GM19397 (cell line): ENCODE measurements at regions not wholly inside any gene's neighbourhood (a gene's known extent, or its start where the extent isn't known, plus 50 kb on each side); places are given as distances from the start of the nearest gene placed in this dataset.
"Not testable (repeated sequence)": the region's sequence is repeated elsewhere in the genome, so short reads cannot be mapped to it uniquely, and the experiment has no call there.

Experiments
- ATAC-seq: cut with Tn5 transposase; IDR thresholded peaks from one replicate; pipeline ENCODE4 v1.9.1; 2021; ENCODE audit warnings: mild to moderate bottlenecking, moderate library complexity; ENCODE audit not compliant: unreplicated experiment

DNA sequence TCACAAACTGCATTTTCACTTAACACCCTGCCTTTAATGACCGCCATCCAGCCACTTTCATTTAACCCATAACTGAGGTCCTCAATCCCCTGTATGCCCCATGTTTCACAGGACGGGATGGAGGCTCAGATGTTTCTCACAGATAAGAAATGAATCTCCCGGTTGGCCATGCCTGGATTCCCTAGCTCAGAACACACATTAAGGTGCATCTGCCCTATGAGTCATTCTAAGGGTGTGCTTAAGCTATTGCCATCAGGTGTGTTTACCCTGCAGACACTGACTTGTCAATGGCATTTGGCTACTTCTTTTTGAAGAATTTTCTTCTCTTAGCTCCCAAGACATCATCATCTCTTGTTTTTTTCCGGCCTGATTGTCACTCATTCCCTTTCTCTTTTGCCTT is 222.6 kb upstream of the SMIM31 start:
- ATAC-seq: no peak

DNA sequence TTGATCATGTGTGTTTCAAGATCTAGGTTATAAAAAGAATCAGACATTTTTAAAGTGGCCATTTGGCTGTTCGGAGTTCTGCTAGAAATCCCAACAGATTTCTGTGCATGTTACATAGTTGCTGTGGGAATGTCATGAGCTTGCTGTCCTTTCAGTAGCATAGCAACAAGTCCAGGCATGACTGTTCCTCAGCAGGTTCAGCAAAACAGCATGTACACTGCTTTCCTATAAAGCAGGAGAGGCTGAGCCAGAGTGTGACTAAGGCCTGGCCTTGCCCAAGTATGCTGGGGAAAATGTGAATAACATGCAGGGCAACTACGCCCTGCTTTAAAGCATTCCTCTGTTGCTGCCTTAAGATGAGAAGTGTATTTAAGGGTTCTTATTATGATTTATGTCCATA is 217.1 kb upstream of the SMIM31 start:
- ATAC-seq: no peak

DNA sequence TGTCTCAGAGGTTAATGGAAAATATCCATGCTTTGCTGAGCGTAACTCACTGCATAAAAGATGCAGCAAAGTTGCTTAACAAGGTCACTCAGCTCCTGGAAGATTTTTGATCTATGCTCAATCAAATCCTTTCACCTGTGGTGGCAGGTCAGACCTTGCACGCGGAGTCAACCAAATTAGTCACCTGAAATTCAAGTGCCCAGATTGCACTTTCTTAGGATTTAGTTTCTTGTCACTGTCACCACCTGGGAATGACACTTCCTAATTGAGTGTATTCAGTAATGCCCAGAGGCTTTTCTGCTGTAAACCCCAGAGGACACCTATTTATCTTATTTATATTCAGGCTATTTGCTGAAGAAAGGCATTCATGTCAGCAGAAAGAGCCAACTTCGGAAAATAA is 215.8 kb upstream of the SMIM31 start:
- ATAC-seq: no peak

DNA sequence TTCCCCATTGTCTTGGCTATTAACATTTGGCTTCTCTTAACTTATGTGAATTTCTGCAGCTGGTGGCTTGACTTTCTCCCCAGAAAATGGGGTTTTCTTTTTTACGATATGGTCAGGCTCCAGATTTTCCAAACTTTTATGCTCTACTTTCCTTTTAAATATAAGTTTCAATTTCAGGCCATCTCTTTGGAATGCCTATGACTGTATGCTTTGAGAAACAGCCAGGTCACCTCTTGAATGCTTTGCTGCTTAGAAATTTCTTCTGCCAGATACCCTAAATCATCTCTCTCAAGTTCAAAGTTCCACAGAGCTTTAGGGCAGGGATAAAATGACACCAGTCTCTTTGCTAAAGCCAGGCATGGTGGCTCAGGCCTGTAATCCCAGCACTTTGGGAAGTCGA is 212.9 kb upstream of the SMIM31 start:
- ATAC-seq: no peak

- no peak for ATAC-seq
Observed at GRCh38 chr4:164542431-164542830, 211.5 kb upstream of the SMIM31 start.

GRCh38 chr4:164550989-164551712 is 202.8 kb upstream of the SMIM31 start:
- no peak for ATAC-seq

DNA sequence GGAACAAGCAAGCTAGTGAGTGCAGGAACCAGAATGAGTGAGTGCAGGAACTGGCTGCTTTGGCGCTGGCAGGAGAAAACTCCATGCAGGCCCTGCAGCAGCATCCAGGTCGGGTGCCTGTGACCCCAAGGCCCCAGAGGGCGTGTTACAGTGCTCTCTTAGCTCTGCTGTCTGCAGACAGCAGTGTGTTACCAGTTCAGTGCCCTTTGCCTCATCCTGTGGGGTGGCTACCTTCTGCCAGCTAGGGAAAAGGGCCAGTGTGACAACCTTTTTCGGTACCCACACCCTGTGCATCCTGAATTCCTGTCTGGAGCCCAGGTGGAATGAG is 202.3 kb upstream of the SMIM31 start:
- no peak for ATAC-seq

GRCh38 chr4:164571593-164572390 is 182.1 kb upstream of the SMIM31 start:
- ATAC-seq: no peak

GRCh38 chr4:164572877-164573279 is 181.1 kb upstream of the SMIM31 start:
- ATAC-seq: no peak

DNA sequence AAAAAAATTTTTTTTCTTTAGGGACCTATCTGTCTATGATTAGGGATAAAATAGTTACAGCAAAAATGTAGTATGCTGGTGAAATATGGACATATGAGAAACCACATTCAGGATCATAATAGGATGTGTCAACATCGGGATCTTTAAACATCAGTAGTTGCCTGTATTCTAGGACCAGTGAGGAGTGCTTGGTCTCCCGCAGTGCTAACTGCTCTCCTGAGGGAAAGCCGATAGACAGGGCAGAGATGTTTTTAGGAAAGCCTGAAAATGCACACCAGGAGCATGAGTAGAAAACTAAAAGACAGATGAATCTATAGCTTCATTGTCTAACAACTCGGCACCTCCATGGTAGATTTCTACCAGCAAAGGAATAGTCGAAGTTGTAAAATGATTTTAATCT is 178.1 kb upstream of the SMIM31 start:
- ATAC-seq: no peak

DNA sequence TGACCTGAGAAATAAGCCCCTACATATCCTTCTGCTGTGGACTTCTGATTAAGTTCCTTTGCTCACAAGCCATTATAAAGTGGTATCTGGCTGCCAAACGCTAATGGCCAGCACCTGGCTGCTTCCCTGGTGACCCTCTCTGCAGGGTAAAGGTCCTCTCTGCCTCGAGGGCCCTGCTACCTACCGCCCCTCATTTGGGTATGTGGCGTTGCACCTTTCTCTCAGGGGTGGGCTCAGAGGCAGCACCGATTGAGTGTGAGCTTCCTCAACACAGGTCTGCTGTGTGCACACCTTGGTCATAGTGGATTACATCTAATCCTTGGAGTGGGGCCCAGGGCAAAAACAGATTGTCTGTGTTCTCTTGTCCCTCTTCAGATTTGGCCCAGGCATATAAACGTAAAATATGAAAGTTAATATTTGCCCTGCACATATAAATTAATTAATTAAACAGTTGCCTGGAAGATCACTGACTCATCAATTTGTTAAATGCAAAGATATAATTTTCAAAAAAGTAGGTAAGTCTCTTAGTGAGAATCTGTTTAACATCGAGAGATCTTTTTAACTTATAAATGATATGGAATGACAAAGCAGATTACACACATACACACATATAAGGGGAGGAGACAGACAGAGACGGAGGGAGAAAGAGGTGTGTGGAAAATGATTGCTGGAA is 174.5 kb upstream of the SMIM31 start:
- ATAC-seq: no peak

GRCh38 chr4:164591666-164592065 is 162.3 kb upstream of the SMIM31 start:
- no peak for ATAC-seq

DNA sequence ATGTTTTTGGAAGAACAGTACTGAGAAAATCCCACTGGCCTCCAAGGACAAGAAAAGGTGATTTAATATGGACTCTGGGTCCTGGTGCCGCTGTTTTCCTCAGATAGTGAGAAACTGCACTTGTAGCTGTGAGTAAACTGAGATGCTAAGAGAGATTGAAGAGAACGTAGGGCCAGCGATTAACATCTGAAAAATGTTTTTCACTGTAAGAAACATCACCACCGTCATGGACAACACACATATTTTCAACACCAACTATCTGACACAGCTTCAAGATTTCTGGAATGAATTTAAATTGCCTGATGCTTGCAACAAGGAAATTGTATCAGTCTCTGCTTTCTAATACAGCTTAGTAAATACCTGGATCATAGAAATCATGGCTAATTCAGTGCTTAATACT is 158.2 kb upstream of the SMIM31 start:
- ATAC-seq: no peak

DNA sequence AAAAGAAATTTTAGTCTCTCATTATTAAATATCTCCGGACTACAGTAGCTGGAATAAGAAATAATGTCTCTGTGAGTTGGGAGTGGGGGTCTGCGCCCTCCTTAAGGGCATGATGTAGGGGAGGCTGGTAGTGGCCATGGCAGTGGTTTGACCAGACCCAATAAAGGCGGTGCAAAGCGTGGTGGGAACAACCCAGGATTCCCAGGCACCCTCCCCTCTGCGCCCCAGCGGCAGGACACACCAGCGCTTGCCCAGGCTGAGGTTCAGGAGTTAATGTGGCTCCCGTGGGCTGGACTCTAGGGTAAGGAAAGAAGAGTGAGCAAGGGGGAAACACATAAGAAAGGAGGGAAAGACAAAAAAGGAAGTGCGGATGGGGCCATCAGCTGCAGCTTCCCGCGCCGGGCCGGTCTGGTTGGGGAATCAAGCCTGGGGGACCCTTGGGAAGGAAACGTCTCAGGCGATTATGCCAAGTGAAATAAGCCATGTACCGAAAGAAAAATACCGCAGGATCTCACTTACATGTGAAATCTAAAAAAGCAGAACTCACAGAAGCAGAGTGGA is 157.5 kb upstream of the SMIM31 start:
- no peak for ATAC-seq

DNA sequence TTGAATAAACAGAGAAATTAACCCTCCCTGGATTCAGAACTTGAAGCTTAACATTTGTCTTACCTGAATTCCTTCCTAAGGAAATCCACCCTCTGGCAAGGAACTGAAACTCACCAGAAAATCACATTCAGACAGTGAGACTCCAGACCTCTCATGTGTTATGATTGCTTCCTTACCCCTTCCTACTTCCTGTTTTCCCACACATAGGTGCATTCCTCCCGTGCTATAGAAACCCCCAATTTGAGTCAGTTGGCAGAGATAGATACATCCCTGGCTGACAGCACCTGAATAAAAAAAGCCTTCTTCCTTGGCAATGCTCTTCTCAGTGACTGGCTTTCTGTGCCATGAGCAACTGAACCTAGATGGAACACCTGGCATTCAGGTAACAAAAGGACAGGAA is 157.0 kb upstream of the SMIM31 start:
- ATAC-seq: no peak

DNA sequence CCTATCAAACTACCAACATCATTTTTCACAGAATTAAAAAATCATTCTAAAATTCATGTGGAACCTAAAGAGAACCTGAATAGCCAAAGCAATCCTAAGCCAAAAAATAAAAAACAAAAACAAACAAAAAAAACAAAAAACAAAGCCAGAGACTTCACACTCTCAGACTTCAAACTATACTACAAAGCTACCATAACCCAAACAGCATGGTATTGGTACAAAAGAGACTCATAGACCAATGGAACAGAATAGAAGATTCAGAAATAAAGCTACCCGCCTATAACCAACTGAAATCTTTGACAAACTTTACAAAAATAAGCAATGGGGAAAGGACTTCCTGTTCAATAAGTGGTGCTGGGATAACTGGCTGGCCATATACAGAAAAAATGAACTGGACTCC is 152.3 kb upstream of the SMIM31 start:
- no peak for ATAC-seq

GRCh38 chr4:164605791-164606190 is 148.1 kb upstream of the SMIM31 start:
- ATAC-seq: not testable (repeated sequence)

- peak; percentile 96 for ATAC-seq
Observed at GRCh38 chr4:164606478-164606877, 147.5 kb upstream of the SMIM31 start.

GRCh38 chr4:164613256-164613655 is 140.7 kb upstream of the SMIM31 start:
- no peak for ATAC-seq

- ATAC-seq: no peak
Observed at GRCh38 chr4:164613792-164614191, 140.1 kb upstream of the SMIM31 start.

- no peak for ATAC-seq
Observed at GRCh38 chr4:164614329-164614728, 139.6 kb upstream of the SMIM31 start.

DNA sequence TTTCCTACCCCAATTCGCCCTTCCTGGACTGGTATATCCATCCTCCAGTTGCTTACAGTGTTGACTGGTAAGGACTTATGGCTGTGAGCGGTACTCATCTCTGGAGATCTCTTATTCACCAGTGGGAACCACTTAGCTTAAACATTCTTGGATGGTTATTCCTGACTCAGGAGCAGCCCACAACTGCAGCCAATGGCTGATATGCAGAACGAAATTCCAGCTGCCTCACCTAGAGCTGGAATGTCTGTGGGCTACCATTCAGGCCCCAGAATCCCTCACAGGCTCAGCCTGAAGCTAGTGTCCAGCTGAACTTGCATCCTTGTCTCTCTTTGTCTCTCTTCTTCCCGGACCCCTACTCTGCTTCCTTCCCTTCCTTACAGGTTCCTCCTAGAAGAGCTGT is 138.9 kb upstream of the SMIM31 start:
- no peak for ATAC-seq
